Glutamatergic neuron (in vitro differentiated cells): ENCODE measurements at regions not wholly inside any gene's neighbourhood (a gene's known extent, or its start where the extent isn't known, plus 50 kb on each side); places are given as distances from the start of the nearest gene placed in this dataset.

Experiments used
- DNase-seq: peaks from one replicate; pipeline ENCODE4 v3.0.0; 2022
- H3K27ac Mint-ChIP-seq: one replicate; pipeline ENCODE4 v1.8.0; 2020; ENCODE audit warnings: mild to moderate bottlenecking, mixed read lengths, inconsistent platforms; ENCODE audit not compliant: unreplicated experiment
- H3K27me3 Mint-ChIP-seq: one replicate; pipeline ENCODE4 v1.8.0; 2020; ENCODE audit warnings: mild to moderate bottlenecking, moderate library complexity, mixed read lengths, inconsistent platforms; ENCODE audit not compliant: unreplicated experiment
- H3K36me3 Mint-ChIP-seq: one replicate; pipeline ENCODE4 v1.8.0; 2020; ENCODE audit warnings: mild to moderate bottlenecking, mixed read lengths, inconsistent platforms; ENCODE audit not compliant: unreplicated experiment
- H3K4me1 Mint-ChIP-seq: one replicate; pipeline ENCODE4 v1.8.0; 2020; ENCODE audit warnings: mild to moderate bottlenecking, low read depth, mixed read lengths, inconsistent platforms; ENCODE audit not compliant: unreplicated experiment
- H3K4me3 Mint-ChIP-seq: one replicate; pipeline ENCODE4 v1.8.0; 2020; ENCODE audit warnings: mild to moderate bottlenecking, mixed read lengths, inconsistent platforms; ENCODE audit not compliant: unreplicated experiment
- H3K9me3 Mint-ChIP-seq: one replicate; pipeline ENCODE4 v1.8.0; 2020; ENCODE audit warnings: mild to moderate bottlenecking, moderate library complexity, mixed read lengths, inconsistent platforms; ENCODE audit not compliant: unreplicated experiment
- CTCF ChIP-seq: fragments of 200-600 bp; sonication (generic); IDR thresholded peaks from one replicate; pipeline ENCODE4 v1.5.0; 2021; ENCODE audit not compliant: partially characterized antibody, unreplicated experiment

GRCh38 chr4:115323106-115323707 lies 209.8 kb upstream of the NDST4 start:
- no peak for TF ChIP-seq CTCF
- Mint-ChIP-seq H3K36me3 (no peaks in the 10 kb centered on the region), H3K27ac (no peak overlapping the region), H3K9me3 (no peaks in the 10 kb centered on the region), H3K4me1 (no peaks in the 10 kb centered on the region), H3K27me3 (no peaks in the 10 kb centered on the region), H3K4me3 (no peak overlapping the region)
- no peak for DNase-seq

GRCh38 chr4:115315182-115315581 lies 201.8 kb upstream of the NDST4 start:
- H3K4me1 Mint-ChIP-seq = no peaks in the 10 kb centered on the region
- H3K36me3 Mint-ChIP-seq = no peaks in the 10 kb centered on the region
- DNase-seq = no peak

GRCh38 chr4:115310641-115311040 lies 197.2 kb upstream of the NDST4 start:
- TF ChIP-seq CTCF = no peak
- no peak for DNase-seq
- Mint-ChIP-seq H3K27ac (no peak overlapping the region), H3K27me3 (peaks cover 2% of the 10 kb centered on the region), H3K4me3 (no peak overlapping the region), H3K9me3 (no peaks in the 10 kb centered on the region), H3K36me3 (no peaks in the 10 kb centered on the region), H3K4me1 (no peaks in the 10 kb centered on the region)

More at GRCh38 chr4:115315182-115315581, 201.8 kb upstream of the NDST4 start:
- Mint-ChIP-seq H3K9me3 (no peaks in the 10 kb centered on the region), H3K4me3 (no peak overlapping the region), H3K27ac (no peak overlapping the region), H3K27me3 (no peaks in the 10 kb centered on the region)
- no peak for TF ChIP-seq CTCF

GRCh38 chr4:115294717-115295116 lies 181.3 kb upstream of the NDST4 start:
- Mint-ChIP-seq H3K27ac (no peak overlapping the region), H3K27me3 (no peaks in the 10 kb centered on the region), H3K36me3 (no peaks in the 10 kb centered on the region), H3K9me3 (no peaks in the 10 kb centered on the region), H3K4me3 (no peak overlapping the region), H3K4me1 (no peaks in the 10 kb centered on the region)
- no peak for TF ChIP-seq CTCF
- DNase-seq = no peak

- TF ChIP-seq CTCF = no peak
- Mint-ChIP-seq H3K36me3 (no peaks in the 10 kb centered on the region), H3K9me3 (no peaks in the 10 kb centered on the region), H3K27ac (no peak overlapping the region), H3K4me3 (no peak overlapping the region), H3K4me1 (no peaks in the 10 kb centered on the region), H3K27me3 (no peaks in the 10 kb centered on the region)
- no peak for DNase-seq
Measured at GRCh38 chr4:115293093-115293462, 179.7 kb upstream of the NDST4 start.
